ENCODE measurements at regions not wholly inside any gene's neighbourhood (a gene's known extent, or its start where the extent isn't known, plus 50 kb on each side); places are given as distances from the start of the nearest gene placed in this dataset.

GRCh38 chr12:34396861-34397590 is 374.7 kb downstream of the ALG10 start:
- peak; percentile 7 for DNase-seq (ENCODE audit: low spot score)

DNA sequence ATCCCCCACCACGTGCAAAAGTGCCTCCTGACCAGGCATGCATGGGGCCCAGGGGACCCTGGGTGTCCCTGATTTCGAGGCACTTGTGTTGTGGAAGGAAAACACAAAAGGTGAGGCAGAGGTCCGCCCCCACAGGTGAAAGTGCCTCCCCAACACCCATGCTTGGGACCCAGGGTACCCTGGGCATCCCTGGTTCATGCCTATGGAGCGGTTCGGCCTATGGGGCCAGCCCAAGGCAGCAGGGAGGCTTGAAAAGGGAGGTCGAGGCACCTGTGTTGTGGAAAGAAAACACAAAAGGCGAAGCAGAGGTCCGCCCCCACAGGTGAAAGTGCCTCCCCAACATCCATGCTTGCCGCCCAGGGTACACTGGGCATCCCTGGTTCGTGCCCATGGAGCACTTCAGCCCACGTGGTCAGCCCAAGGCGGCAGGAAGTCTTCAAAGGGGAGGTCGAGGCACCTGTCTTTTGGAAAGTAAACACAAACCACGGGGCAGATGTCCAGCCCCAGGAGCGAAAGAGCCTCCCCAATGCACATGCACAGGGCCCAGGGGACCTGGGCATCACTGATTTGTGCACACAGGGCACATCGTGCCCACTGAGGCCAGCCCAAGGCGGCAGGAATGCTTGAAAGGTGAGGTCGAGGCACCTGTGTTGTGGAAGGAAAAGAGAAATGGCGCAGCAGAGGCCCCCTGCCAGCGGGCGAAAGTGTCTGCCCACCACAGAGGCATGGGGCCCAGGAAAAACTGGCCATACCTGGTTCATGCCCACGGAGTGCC is 375.5 kb downstream of the ALG10 start:
- DNase-seq (ENCODE audit: low spot score) = peak; percentile 13

DNA sequence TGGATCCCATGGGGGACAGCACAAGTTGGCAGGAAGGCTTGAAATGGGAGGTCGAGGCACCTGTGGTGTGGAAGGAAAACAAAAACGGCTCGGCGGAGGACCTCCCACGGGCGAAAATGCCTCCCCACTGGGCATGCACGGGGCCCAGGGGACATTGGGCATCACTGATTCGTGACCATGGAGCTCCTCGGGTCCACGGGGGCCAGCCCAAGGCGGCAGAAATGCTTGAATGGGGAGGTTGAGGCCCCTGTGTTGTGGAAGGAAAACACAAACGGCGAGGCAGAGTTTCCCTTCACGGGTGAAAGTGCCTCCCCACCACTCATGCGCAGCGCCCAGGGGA is 376.0 kb downstream of the ALG10 start:
- DNase-seq (ENCODE audit: low spot score) = no peak

DNA sequence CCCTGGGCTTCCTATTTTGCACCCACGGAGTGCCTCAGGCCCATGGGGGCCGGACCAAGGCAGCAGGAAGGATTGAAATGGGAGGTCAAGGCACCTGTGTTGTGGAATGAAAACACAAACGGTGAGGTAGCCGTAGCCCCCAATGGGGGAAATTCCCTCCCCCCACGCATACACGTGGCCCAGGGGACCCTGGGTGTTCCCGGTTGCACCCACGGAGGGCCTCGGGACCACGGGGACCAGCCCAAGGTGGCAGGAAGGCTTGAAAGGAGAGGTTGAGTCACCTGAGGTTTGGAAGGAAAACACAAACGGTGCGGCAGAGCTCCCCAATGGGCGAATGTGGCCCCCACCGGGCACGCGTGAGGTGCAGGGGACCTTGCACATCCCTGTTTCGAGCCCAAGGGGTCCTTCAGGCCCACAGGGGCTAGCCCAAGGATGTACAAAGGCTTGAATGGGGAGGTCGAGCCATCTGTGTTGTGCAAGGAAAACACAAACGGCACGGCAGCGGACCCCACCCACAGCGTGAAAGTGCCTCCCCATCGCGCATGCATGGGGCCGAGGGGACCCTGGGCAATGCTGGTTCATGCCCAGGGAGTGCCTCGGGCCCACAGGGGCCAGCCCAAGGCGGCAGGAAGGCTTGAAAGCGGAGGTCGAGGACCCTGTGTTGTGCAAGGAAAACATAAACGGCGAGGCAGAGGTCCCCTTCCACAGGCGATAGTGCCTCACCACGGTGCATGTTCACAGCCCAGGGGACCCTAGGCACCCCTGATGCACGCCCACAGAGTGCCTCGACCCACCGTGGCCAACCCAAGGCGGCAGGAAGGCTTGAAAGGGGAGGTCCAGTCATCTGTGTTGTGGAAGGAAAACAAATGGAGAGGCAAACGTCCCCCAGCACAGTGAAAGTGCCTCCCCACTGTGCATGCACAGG is 376.7 kb downstream of the ALG10 start:
- DNase-seq (ENCODE audit: low spot score) = peak; percentile 12

- DNase-seq (ENCODE audit: low spot score) = peak; percentile 8
Measured at GRCh38 chr12:34399631-34400410, 377.5 kb downstream of the ALG10 start.

DNA sequence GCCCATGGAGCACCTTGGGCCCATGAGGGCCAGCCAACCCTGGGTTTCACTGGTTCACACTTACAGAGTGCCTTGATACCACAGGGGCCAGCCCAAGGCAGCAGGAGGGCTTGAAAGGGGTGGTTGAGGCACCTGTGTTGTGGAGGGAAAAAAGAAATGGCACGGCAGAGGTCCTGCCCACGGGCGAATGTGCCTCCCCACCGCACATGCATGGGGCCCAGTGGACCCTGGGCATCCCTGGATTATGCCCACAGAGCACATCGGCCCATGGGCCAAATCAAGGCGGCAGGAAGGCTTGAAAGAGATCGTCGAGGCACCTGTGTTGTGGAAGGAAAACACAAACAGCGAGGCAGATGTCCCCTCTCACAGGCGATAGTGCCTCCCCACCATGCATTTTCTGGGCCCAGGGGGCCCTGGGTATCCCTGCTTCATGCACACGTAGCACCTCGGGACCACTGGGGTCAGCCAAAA is 378.1 kb downstream of the ALG10 start:
- DNase-seq (ENCODE audit: low spot score) = peak; percentile 6

GRCh38 chr12:34400986-34401658 is 378.8 kb downstream of the ALG10 start:
- DNase-seq (ENCODE audit: low spot score) = peak; percentile 5

DNA sequence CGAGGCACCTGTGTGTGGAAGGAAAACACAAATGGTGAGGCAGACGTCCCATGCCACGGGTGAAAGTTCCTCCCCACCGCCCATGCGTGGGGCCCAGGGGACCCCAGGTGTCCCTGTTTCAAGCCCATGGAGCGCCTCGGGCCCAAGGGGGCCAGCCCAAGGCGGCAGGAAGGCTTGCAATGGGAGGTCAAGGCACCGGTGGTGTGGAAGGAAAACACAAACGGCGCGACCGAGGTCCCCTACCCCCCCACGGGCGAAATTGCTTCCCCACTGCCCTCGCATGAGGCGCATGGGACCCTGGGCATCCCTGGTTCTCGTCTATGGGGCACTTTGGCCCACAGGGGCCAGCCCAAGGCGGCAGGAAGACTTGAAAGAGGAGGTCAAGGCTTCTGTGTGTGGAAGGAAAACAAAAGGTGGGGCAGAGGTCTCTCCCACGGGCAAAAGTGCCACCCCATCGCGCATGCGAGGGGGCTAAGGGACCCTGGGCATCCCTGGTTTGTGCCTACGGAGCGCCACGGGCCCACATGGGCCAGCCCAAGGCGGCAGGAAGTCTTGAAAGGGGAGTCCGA is 379.4 kb downstream of the ALG10 start:
- DNase-seq (ENCODE audit: low spot score) = peak; percentile 6

DNA sequence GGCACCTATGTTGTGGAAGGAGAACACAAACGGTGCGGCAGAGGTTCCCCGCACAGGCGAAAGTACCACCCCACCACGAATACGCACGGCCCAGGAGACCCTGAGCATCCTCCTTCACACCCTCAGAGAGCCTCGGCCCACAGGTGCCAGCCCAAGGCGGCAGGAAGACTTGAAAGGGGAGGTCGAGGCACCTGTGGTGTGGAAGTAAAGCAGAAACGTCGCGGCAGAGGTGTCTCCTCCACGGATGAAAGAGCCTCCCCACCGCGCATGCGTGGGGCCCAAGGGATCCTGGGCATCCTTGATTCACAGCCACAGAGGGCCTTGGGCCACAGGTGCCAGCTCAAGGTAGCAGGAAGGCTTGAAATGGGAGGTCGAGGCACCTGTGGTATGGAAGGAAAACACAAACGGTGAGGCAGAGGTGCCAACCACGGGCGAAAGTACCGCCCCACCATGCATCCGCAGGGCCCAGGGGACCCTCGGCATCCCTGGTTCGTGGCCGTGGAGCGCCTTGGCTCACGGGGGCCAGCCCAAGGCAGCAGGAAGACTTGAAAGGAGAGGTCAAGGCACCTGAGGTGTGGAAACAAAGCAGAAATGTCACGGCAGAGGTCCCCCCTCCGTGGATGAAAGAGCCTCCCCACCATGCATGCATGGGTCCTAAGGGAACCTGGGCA is 380.1 kb downstream of the ALG10 start:
- peak; percentile 6 for DNase-seq (ENCODE audit: low spot score)

- peak; percentile 5 for DNase-seq (ENCODE audit: low spot score)
Measured at GRCh38 chr12:34402899-34403705, 380.8 kb downstream of the ALG10 start.

DNA sequence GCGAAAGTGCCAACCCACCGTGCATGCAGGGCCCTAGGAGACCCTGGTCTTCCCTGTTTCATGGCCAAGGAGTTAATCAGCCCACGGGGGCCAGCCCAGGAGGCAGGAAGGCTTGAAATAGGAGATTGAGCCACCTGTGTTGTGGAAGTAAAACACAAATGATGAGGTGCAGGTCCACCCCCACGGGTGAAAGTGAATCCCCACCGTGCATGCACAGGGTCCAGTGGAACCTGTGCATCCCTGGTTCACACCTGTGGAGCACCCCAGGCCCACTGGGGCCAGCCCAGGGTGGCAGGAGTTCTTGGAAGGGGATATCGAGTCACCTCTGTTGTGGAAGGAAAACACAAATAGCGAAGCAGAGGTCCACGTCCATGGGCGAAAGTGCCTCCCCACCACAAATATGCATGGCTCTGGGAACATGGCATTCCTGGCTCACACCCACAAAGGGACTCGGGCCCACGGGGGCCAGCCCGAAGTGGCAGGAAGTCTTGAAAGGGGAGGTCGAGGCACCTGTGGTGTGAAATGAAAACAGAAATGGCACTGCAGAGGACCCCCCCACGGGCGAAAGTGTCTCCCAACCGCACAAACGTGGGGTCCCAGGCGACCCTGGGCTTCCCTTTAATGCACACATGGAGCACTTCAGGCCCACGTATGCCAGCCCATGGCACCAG is 381.5 kb downstream of the ALG10 start:
- peak; percentile 6 for DNase-seq (ENCODE audit: low spot score)

DNA sequence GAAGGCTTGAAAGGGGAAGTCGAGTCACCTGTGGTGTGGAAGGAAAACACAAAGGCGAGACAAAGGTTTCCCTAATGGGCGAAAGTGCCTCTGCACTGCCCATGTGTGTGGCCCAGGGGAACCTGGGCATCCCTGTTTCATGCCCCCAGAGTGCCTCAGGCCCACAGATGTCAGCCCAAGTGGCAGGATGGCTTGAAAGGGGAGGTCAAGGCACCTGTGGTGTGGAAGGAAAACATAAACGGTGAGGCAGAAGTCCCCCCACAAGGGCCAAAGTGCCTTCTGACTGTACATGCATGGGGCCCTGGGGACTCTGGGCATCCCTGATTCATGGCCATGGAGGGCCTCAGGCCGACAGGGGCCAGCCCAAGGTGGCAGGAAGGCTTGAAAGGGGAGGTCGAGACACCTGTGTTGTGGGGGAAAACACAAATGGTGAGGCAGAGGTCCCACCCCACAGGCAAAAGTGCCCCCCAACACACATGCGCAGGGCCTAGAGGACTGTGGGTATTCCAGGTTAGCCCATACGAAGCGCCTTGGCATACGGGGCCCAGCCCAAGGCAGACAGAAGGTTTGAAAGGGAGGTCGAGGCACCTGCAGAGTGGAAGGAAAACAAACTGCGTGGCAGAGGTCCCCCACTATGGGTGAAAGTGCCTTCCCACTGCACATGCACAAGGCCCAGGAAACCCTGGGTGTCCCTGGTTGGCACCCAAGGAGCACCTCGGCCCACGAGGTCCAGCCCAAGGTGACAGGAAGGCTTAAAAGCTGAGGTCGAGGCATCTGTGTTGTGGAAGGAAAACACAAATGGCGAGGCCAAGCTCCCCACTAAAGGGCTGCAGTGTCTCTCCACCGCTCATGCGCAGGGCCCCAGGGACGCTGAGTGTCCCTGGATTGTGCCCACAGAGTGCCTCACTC is 382.3 kb downstream of the ALG10 start:
- DNase-seq (ENCODE audit: low spot score) = peak; percentile 4

DNA sequence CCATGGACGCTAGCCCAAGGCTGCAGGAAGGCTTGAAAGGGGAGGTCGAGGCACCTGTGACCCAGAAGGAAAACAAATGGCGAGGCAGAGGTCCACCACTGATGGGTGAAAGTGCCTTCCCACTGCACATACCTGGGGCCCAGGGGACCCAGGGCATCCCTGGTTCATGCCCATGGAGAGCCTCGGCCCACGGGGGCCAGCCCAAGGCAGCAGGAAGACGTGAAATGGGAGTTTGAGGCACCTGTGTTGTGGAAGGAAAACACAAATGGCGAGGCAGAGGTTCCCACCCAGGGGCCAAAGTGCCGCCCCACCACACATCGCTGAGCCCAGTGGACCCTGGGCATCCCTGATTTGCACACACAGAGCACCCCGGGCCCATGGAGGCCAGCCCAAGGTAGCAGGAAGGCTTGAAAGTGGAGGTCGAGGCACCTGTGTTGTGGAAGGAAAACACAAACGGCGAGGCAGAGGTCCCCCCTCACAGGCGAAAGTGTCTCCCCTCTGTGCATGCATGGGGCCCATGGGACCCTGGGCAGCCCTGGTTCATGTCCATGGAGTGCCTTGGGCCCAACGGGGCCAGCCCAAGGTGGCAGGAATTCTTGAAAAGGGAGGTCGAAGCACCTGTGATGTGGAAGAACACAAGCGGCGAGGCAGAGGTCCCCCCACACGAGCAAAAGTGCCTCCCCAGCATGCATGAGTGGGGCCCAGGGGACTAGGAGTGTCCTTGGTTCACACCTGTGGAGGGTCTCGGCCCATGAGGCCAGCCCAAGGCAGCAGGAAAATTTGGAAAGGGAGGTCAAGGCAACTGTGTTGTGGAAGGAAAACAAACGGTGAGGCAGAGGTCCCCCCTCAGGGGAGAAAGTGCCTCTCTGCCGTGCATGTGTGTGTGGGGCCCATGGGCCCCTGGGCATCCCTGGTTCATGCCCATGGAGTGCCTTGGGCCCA is 383.3 kb downstream of the ALG10 start:
- peak; percentile 5 for DNase-seq (ENCODE audit: low spot score)

DNA sequence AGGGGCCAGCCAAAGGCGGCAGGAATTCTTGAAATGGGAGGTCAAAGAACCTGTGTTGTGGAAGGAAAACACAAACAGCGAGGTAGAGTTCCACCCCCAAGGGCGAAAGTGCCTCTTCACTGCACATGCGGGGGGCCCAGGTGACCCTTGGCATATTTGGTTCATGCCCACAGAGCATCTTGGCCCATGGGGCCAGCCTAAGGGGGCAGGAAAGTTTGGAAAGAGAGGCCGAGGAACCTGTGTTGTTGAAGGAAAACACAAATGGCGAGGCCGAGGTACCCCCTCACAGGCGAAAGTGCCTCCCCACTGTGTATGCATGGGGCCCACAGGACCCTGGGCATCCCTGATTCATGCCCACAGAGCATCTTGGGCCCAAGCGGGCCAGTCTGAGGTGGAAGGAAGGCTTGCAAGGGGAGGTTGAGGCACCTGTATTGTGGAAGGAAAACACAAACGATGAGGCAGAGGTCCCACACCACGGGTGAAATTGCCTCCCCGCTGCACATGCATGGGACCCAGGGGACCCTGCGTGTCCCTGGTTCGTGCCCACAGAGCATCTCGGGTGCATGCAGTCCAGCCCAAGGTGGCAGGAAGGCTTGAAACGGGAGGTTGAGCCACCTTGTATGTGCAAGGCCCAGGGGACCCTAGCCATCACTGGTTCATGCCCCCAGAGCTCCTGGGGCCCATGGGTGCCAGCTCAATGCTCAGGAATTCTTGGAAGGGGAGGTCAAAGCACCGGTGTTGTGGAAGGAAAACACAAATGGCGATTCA is 384.1 kb downstream of the ALG10 start:
- peak; percentile 2 for DNase-seq (ENCODE audit: low spot score)

DNA sequence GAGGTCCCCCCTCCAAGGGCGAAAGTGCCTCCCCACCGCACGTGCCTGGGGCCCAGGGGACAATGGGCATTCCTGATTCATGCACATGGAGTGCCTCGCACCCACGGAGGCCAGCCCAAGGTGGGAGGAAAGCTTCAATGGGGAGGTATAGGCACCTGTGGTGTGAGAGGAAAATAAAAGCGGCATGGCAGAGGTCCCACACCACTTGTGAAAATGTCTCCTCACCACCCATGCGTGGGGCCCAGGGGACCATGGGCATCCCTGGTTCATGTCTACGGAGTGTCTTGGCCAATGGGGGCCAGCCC is 384.7 kb downstream of the ALG10 start:
- peak; percentile 2 for DNase-seq (ENCODE audit: low spot score)

- DNase-seq (ENCODE audit: low spot score) = no peak
Measured at GRCh38 chr12:34407813-34408212, 385.5 kb downstream of the ALG10 start.
